Testis (tissue), 2 donors: ENCODE measurements at regions not wholly inside any gene's neighbourhood (a gene's known extent, or its start where the extent isn't known, plus 50 kb on each side); places are given as distances from the start of the nearest gene placed in this dataset.
A peak's percentile ranks its signal among the peaks of the same experiment; 100 is the strongest.

Experiments used
- DNase-seq: peaks from one replicate; pipeline ENCODE4 v3.0.0-alpha.2; 2019
- H3K27ac ChIP-seq, 2 donors: fragments of 200-600 bp; sonication (generic); one replicate each; pipeline ENCODE4 v1.5.1; 2019
- H3K27me3 ChIP-seq: fragments of 200-600 bp; sonication (generic); one replicate; pipeline ENCODE4 v1.5.1; 2019
- H3K36me3 ChIP-seq: fragments of 200-600 bp; sonication (generic); one replicate; pipeline ENCODE4 v1.5.1; 2017; ENCODE audit warnings: low read depth; ENCODE audit errors: missing control alignments
- H3K4me1 ChIP-seq: fragments of 200-600 bp; sonication (generic); one replicate; pipeline ENCODE4 v1.5.1; 2019
- H3K4me3 ChIP-seq, 2 donors: fragments of 200-600 bp; sonication (generic); one replicate each; pipeline ENCODE4 v1.5.1; 2017 to 2019
- H3K9me3 ChIP-seq: fragments of 200-600 bp; sonication (generic); one replicate; pipeline ENCODE4 v1.5.1; 2017
- POLR2A ChIP-seq: fragments of 450-650 bp; IDR thresholded peaks from one replicate; pipeline ENCODE4 v1.6.1; 2017; ENCODE audit warnings: antibody characterized with exemption, mild to moderate bottlenecking, moderate library complexity
- WGBS, 2 donors: methylation state at CpG; one replicate each; pipeline ENCODE4 v1.1.5; 2018; 5-methylcytosine and 5-hydroxymethylcytosine counted together
- intact Hi-C: fragments of 100-400 bp; cut with DNase I; formaldehyde crosslinking; loops from one replicate; pipeline ENCODE4 v1.15.1; 2023; ENCODE audit warnings: low total_unique reads
- TF ChIP-seq, protein P1 (sequence below), 3 experiments: fragments of 450-650 bp in 2 of 3; fragments of 200-600 bp in 1 of 3; sonication (generic) in 1 of 3; IDR thresholded peaks; one replicate each; pipeline ENCODE4 v1.5.1; 2016 to 2019; ENCODE audit warnings: antibody characterized with exemption in 3 of 3, mild to moderate bottlenecking in 2 of 3, moderate library complexity in 1 of 3

DNA sequence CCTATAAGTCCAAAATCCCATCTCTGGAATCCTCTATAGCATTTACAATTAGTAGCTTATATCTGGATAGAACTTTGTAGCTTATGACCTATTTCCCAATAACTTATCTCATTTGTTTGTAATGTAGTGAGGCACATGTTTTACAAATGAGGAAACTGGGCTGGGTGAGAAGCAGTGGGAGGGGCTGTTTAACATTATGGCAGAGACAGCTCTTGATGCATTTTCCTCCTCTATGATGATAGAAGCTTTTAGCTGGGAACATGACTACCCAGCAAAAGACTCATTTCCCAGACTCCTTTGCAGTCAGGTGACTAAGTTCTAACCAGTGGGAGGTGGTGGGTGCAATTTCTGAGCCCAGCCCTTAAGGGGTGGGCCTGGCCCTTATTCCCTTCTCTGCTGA, 179.7 kb downstream of the TTC8 start:
- Histone ChIP-seq H3K27ac (no peak overlapping the region), H3K9me3 (no peaks in the 10 kb centered on the region), H3K36me3 (no peaks in the 10 kb centered on the region), H3K27me3 (no peaks in the 10 kb centered on the region), H3K4me3 (no peak overlapping the region), H3K4me1 (no peaks in the 10 kb centered on the region)
- no peak for DNase-seq
- intact Hi-C loops, result no loop called here
- TF ChIP-seq, protein P1, sequence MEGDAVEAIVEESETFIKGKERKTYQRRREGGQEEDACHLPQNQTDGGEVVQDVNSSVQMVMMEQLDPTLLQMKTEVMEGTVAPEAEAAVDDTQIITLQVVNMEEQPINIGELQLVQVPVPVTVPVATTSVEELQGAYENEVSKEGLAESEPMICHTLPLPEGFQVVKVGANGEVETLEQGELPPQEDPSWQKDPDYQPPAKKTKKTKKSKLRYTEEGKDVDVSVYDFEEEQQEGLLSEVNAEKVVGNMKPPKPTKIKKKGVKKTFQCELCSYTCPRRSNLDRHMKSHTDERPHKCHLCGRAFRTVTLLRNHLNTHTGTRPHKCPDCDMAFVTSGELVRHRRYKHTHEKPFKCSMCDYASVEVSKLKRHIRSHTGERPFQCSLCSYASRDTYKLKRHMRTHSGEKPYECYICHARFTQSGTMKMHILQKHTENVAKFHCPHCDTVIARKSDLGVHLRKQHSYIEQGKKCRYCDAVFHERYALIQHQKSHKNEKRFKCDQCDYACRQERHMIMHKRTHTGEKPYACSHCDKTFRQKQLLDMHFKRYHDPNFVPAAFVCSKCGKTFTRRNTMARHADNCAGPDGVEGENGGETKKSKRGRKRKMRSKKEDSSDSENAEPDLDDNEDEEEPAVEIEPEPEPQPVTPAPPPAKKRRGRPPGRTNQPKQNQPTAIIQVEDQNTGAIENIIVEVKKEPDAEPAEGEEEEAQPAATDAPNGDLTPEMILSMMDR (IDR thresholded peaks at IDR 0.05), result no peak
- no peak for TF ChIP-seq POLR2A

DNA sequence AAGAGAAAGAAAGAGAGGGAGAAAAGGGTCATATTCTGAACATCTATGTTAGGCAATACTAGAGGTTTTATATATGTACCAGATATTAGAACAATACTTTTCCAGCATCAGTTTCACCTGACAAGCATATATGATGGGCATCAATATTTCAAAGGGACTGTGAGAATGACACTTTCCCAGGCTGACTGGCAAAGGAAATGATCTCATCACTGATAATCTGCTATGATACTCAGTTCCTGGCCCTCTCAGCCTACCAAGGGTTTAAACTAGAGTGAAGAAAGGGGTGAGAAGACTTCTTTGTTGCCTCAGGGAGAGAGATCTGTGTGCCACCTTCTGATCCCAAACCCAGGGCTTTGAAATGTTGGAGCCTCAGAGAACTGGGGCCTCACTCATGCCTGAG, 183.5 kb downstream of the TTC8 start:
- H3K4me3 ChIP-seq, result no peak overlapping the region
- intact Hi-C loops, result no loop called here

DNA sequence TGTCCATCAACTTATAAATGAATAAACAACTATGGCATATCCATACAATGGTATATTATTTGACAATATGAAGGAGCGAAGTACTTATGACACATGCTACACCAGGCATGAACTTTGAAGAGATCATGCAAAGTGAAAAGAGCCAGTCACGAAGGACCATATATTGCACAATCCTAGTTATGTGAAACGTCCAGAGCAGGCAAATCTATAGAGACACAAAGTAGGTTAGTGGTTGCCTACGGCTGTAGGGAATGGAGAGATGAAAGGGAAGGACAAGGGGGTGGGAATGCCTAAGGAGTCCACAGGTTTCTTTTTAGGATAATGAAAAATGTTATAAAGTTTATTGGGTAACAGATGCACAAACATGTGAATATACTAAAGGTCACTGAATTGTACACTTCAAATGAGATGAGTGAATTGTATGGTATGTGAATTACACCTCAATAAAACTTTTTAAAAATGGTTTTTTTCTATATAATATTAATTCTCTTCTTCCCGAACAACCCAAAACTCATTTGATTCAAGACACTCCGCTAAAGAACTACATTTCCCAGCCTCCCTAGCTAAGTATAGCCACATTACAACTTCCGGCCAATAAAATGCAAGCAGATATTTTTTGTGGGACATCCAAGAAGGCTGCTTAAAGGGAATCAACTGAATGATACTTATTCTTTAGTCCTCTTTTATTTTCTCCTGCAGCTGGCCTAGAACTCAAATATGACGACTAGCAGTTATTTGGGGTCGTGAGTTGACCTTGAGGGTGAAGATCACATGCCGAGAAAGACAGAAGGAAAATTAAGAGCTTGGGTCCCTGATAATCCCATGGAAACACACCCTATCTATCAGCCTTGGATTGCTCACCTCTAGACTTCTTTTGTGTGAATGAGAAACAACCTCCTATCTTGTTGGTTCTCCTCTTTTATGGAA, 187.2 kb downstream of the TTC8 start:
- H3K4me1 ChIP-seq, result no peaks in the 10 kb centered on the region
- no peaks in the 10 kb centered on the region for H3K36me3 ChIP-seq
- no peaks in the 10 kb centered on the region for H3K9me3 ChIP-seq
- no peak for TF ChIP-seq POLR2A
- TF ChIP-seq, protein P1 (IDR thresholded peaks at IDR 0.05), result no peak
- no peak overlapping the region for H3K27ac ChIP-seq
- intact Hi-C loops, result no loop called here
- no peak for DNase-seq
- H3K4me3 ChIP-seq, result peak overlapping the region in 1 of 2 donors; percentile 0
- WGBS, 2 donors, result 49 to 59% methylated on average over 10 of the region's 10 CpGs
- H3K27me3 ChIP-seq, result no peaks in the 10 kb centered on the region

More for the DNA sequence above, 183.5 kb downstream of the TTC8 start:
- H3K27me3 ChIP-seq, result no peaks in the 10 kb centered on the region
- no peak for DNase-seq
- H3K4me1 ChIP-seq, result no peaks in the 10 kb centered on the region
- H3K36me3 ChIP-seq, result no peaks in the 10 kb centered on the region
- TF ChIP-seq POLR2A, result no peak
- TF ChIP-seq, protein P1 (IDR thresholded peaks at IDR 0.05), result no peak
- H3K9me3 ChIP-seq, result no peaks in the 10 kb centered on the region
- H3K27ac ChIP-seq, result no peak overlapping the region

DNA sequence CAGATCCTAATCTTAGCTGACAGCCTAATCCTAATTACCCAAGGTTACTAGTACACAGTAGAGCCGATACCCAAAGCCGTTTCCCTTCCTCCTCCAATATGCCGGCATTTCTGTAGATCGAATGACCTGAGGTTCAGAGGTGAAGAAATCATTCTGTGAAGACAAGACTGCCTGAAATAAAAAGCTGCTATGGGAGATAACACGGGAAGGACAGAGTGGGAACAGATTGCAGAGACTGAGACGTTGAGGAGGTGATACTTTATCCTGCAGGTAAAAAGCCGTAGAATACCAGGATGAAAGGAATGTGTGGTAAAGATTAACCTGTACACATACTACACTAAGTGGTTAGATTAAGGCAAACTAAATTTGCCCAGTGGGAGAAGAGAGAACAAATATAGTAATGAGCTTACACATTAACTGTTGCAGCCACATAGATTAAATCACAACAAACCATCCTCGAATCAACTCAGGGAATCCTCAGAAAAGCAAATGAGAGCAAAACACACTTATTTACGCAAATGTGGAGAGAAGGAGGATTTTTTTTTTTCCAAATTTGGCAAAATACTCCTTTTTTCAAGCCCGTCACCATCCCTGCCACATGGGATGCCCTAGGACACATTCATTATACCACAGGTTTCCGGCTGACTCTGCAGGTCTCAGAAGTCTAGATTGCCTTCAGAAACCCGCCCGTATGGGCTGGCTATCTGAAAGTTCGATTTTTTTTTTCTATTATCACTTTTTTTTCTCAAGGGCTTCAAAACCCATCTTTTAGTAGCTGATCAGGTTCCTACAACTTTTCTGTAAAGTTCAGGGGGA, 188.0 kb downstream of the TTC8 start:
- Histone ChIP-seq H3K27ac (no peak overlapping the region), H3K27me3 (no peaks in the 10 kb centered on the region), H3K36me3 (no peaks in the 10 kb centered on the region), H3K4me1 (no peaks in the 10 kb centered on the region), H3K4me3 (peak overlapping the region in 1 of 2 donors; percentile 9), H3K9me3 (no peaks in the 10 kb centered on the region)
- no peak for DNase-seq
- intact Hi-C loops, result no loop called here
- WGBS, 2 donors, result 52% methylated on average over 14 of the region's 14 CpGs
- TF ChIP-seq, protein P1 (IDR thresholded peaks at IDR 0.05), result no peak
- TF ChIP-seq POLR2A, result no peak
